Uterus (tissue), 3 donors: ENCODE measurements at regions not wholly inside any gene's neighbourhood (a gene's known extent, or its start where the extent isn't known, plus 50 kb on each side); places are given as distances from the start of the nearest gene placed in this dataset.

ENCODE experiments used
- DNase-seq, 2 donors: peaks; one replicate each; pipeline ENCODE4 v3.0.0-alpha.2; 2019 to 2020
- H3K27ac ChIP-seq, 2 donors: fragments of 200-600 bp; sonication (generic); 1 replicate in 1 of 2; 2 replicates in 1 of 2; pipeline ENCODE4 v1.5.1; 2016 to 2018
- H3K27me3 ChIP-seq, 2 donors: fragments of 200-600 bp; sonication (generic); one replicate each; pipeline ENCODE4 v1.5.1; 2018 to 2019; ENCODE audit warnings: control low read depth in 1 of 2
- H3K36me3 ChIP-seq, 2 donors: fragments of 200-600 bp; sonication (generic); one replicate each; pipeline ENCODE4 v1.5.1; 2019; ENCODE audit warnings: control low read depth in 1 of 2
- H3K4me1 ChIP-seq, 2 donors: fragments of 200-600 bp; sonication (generic); one replicate each; pipeline ENCODE4 v1.5.1; 2018 to 2019; ENCODE audit warnings: control low read depth in 1 of 2
- H3K4me3 ChIP-seq, 2 donors: fragments of 200-600 bp; sonication (generic); 1 replicate in 1 of 2; 2 replicates in 1 of 2; pipeline ENCODE4 v1.5.1; 2018 to 2019; ENCODE audit warnings: mild to moderate bottlenecking in 1 of 2
- H3K9me3 ChIP-seq, 2 donors: fragments of 200-600 bp; sonication (generic); one replicate each; pipeline ENCODE4 v1.5.1; 2019; ENCODE audit warnings: control low read depth in 1 of 2
- POLR2A ChIP-seq, 2 donors: fragments of 450-650 bp; IDR thresholded peaks; one replicate each; pipeline ENCODE4 v1.6.1; 2016; ENCODE audit warnings: antibody characterized with exemption in 2 of 2, mild to moderate bottlenecking in 1 of 2, moderate library complexity in 1 of 2
- intact Hi-C: fragments of 100-400 bp; cut with DNase I; formaldehyde crosslinking; loops from one replicate; pipeline ENCODE4 v1.15.1; 2023; ENCODE audit warnings: low total_unique reads
- TF ChIP-seq, protein P1 (sequence below), 4 experiments: fragments of 200-600 bp in 2 of 4; fragments of 450-650 bp in 2 of 4; sonication (generic) in 2 of 4; IDR thresholded peaks; one replicate each; pipeline ENCODE4 v1.5.1; 2016 to 2019; ENCODE audit warnings: antibody characterized with exemption in 4 of 4, mild to moderate bottlenecking in 2 of 4, moderate library complexity in 1 of 4
- donor health status: DM: yes; HTN: yes; CAD: no.

DNA sequence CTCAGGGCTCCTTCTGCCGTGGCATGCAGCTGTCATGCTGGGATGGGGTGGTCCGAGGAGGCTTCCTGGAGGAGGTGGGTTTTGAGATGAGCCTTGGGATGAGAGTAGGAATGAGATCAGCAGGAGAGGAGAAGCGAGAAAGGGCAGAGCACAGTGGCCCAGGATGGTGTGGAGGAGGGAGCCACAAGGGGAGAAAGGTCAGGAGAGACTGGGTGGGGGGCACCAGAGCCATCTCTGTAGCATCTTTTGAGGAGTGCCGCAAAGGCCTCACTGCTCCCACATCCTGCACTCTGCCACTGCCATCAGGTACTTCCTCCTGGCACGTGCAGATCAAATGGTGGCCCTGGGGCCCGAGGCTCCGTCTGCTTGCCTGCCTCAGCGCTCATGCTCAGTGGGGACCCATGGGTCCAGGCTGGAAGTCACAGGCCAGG lies 150.2 kb downstream of the MACROH2A1 start:
- Histone ChIP-seq H3K4me1 (peaks cover 9 to 33% of the 10 kb centered on the region in 2 donors), H3K4me3 (no peak overlapping the region), H3K9me3 (no peaks in the 10 kb centered on the region), H3K36me3 (no peaks in the 10 kb centered on the region), H3K27me3 (no peaks in the 10 kb centered on the region), H3K27ac (no peak overlapping the region)
- TF ChIP-seq POLR2A (IDR thresholded peaks at IDR 0.05), result no peak
- TF ChIP-seq, protein P1, sequence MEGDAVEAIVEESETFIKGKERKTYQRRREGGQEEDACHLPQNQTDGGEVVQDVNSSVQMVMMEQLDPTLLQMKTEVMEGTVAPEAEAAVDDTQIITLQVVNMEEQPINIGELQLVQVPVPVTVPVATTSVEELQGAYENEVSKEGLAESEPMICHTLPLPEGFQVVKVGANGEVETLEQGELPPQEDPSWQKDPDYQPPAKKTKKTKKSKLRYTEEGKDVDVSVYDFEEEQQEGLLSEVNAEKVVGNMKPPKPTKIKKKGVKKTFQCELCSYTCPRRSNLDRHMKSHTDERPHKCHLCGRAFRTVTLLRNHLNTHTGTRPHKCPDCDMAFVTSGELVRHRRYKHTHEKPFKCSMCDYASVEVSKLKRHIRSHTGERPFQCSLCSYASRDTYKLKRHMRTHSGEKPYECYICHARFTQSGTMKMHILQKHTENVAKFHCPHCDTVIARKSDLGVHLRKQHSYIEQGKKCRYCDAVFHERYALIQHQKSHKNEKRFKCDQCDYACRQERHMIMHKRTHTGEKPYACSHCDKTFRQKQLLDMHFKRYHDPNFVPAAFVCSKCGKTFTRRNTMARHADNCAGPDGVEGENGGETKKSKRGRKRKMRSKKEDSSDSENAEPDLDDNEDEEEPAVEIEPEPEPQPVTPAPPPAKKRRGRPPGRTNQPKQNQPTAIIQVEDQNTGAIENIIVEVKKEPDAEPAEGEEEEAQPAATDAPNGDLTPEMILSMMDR (IDR thresholded peaks at IDR 0.05), result no peak
- intact Hi-C loops, result no loop called here
- peak in 1 of 2 donors; percentile 8 for DNase-seq

DNA sequence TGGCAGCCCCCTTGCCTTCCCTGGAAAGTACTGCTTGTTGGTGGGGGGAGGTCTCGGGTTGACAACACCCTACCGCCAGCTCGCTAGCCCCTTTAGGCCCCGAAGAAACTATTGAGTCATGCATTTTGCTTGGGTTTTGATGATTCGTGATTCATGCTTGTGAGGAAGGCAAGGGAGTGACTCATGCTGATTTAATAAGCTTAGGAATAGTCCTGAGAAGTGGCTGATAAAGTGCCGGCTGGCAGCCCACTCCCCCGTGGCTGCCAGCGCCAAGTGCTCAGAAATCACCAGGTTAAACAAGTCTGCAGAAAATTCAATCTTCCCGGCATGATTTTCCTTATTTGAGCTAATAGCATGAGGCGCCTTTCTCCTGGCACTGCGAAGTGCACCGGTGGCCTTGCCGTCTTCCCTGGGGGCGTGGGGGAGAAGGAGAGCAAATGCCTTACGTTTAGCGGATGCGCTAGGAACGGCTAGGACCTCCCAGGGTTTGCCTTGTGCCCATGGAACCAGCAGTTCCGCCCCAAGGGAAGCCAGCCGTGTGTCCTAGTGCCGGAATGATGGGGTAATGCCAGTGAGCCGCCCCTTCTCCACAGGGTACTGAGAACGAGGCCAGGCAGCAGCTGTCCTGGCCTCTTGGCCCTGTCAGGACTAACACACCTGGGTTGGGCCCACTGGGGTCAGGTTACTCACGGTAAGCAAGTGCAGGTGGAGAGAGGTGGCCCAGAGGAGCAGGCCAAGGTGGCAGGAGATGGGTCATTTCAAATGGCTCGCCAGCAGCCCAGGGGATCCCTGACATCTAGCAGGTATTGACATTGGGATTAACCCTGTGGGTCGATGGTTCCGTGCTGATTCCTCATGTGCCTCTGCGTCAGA lies 151.9 kb downstream of the MACROH2A1 start:
- peaks cover 15 to 33% of the 10 kb centered on the region in 2 donors for H3K4me1 ChIP-seq
- intact Hi-C loops, result no loop called here
- no peak for TF ChIP-seq POLR2A (IDR thresholded peaks at IDR 0.05)
- TF ChIP-seq, protein P1 (IDR thresholded peaks at IDR 0.05), result no peak
- H3K27ac ChIP-seq, result peak overlapping the region; percentile 65 to 71
- H3K36me3 ChIP-seq, result no peaks in the 10 kb centered on the region
- no peaks in the 10 kb centered on the region for H3K9me3 ChIP-seq
- no peaks in the 10 kb centered on the region for H3K27me3 ChIP-seq
- H3K4me3 ChIP-seq, result no peak overlapping the region
- DNase-seq, result peak; percentile 48 to 64

DNA sequence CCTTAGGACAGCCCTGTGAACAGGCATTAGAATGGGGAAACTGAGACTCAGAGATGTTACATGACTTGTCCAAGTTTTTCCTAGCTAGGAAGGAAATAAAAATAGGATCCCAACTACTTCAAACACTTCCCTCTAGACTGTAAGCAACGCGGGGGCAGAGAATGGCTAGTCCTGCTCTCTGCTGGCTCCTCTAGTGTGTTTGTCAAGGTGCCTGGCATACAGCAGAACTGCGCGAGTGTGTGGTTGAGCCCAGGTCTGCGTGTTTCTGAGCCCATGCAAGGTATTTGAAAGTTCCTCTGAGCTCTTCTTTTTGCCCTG lies 152.5 kb downstream of the MACROH2A1 start:
- Histone ChIP-seq H3K27me3 (no peaks in the 10 kb centered on the region), H3K4me1 (peaks cover 15 to 33% of the 10 kb centered on the region in 2 donors), H3K36me3 (no peaks in the 10 kb centered on the region), H3K9me3 (no peaks in the 10 kb centered on the region), H3K27ac (peak overlapping the region; percentile 65 to 71), H3K4me3 (no peak overlapping the region)
- TF ChIP-seq, protein P1 (IDR thresholded peaks at IDR 0.05), result no peak
- TF ChIP-seq POLR2A (IDR thresholded peaks at IDR 0.05), result no peak
- no peak for DNase-seq
- intact Hi-C loops, result no loop called here

DNA sequence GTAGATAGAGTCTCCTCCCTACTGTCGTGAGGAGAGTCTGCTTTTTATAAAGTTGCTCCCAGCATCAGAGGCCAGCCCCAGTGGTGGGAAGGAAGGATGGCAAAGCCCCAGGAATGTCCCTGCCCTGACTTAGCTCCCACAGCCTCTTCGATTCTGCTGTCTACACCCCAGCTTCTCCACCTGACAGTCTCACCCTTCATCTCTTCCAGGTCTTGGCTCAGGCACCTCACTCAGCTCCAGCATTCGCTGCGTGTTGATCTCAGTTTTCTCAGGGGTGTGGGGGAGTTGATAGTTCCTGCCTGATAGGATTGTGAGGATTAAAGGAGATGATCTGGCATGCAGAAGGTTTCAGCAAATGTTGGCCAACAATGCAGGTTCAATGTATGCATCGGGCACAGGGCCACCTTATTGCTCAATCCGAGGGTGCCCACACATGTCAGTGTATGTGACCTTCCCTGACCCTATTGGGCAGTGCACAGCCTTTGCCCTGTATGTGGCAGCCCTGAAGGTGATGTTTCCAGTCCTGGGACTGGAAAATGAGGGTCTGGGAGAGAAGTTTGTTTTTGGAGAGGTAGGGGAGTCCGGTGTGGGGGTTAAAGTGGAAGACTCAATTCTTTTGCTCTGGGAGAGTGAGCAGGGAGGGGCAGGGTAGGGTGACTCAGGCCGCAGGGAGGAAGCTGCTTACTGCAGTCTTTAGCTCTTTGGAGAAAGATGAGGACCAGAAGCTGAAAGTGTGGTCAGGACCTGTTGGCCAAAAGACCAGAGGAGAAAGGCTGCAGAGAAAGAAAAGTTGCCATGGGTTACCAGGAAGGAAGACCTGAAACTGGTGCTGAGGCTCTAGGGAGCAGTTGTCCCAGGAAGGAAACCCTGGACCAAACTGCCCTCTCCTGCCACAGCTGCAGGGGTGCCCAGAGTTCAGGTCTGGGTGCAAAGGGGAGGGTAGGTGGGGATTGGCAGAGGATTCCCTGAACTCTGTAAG lies 153.2 kb downstream of the MACROH2A1 start:
- peak overlapping the region; percentile 65 to 71 for H3K27ac ChIP-seq
- TF ChIP-seq, protein P1 (IDR thresholded peaks at IDR 0.05), result no peak
- no peak for TF ChIP-seq POLR2A (IDR thresholded peaks at IDR 0.05)
- no peaks in the 10 kb centered on the region for H3K27me3 ChIP-seq
- no peak overlapping the region for H3K4me3 ChIP-seq
- peaks cover 15 to 33% of the 10 kb centered on the region in 2 donors for H3K4me1 ChIP-seq
- no peaks in the 10 kb centered on the region for H3K36me3 ChIP-seq
- intact Hi-C loops, result no loop called here
- no peaks in the 10 kb centered on the region for H3K9me3 ChIP-seq
- DNase-seq, result peak; percentile 18 to 23
